Lung (tissue), 11 donors: ENCODE measurements at regions not wholly inside any gene's neighbourhood (a gene's known extent, or its start where the extent isn't known, plus 50 kb on each side); places are given as distances from the start of the nearest gene placed in this dataset.

Experiments used
- ATAC-seq: fragments of 200-7000 bp; cut with Tn5 transposase; one replicate; pipeline ENCODE4 v1.9.1; 2020; ENCODE audit warnings: moderate number of reproducible peaks; ENCODE audit not compliant: insufficient read depth, low FRiP score
- DNase-seq, 3 donors: peaks; one replicate each; pipeline ENCODE4 v3.0.0-alpha.2; 2013 to 2017
- H3K27ac ChIP-seq, 2 donors: one replicate each; pipeline ENCODE4 v1.5.1; 2013; ENCODE audit warnings: mild to moderate bottlenecking in 2 of 2, moderate library complexity in 2 of 2, control low read depth in 1 of 2, inconsistent platforms in 1 of 2, low read depth in 1 of 2, low read length in 1 of 2
- H3K27me3 ChIP-seq, 3 donors: one replicate each; pipeline ENCODE4 v1.5.1; 2013; ENCODE audit warnings: low read length in 2 of 3; ENCODE audit not compliant: control insufficient read depth in 3 of 3, insufficient read depth in 3 of 3
- H3K36me3 ChIP-seq, 4 donors: one replicate each; pipeline ENCODE4 v1.5.1; 2013; ENCODE audit warnings: low read length in 4 of 4, mild to moderate bottlenecking in 1 of 4, moderate library complexity in 1 of 4; ENCODE audit not compliant: control insufficient read depth in 4 of 4, insufficient read depth in 4 of 4
- H3K4me1 ChIP-seq, 5 donors: one replicate each; pipeline ENCODE4 v1.5.1; 2013; ENCODE audit warnings: low read length in 5 of 5, mild to moderate bottlenecking in 2 of 5, moderate library complexity in 1 of 5; ENCODE audit not compliant: control insufficient read depth in 5 of 5, insufficient read depth in 5 of 5
- H3K4me3 ChIP-seq: one replicate; pipeline ENCODE4 v1.5.1; 2013; ENCODE audit warnings: mild to moderate bottlenecking, control low read depth, moderate library complexity
- H3K9ac ChIP-seq, 2 donors: one replicate each; pipeline ENCODE4 v1.5.1; 2013; ENCODE audit warnings: low read length in 2 of 2, control low read depth in 1 of 2; ENCODE audit not compliant: insufficient read depth in 1 of 2
- H3K9me3 ChIP-seq, 4 donors: one replicate each; pipeline ENCODE4 v1.5.1; 2013; ENCODE audit warnings: low read length in 3 of 4, mild to moderate bottlenecking in 1 of 4, moderate library complexity in 1 of 4; ENCODE audit not compliant: control insufficient read depth in 4 of 4, insufficient read depth in 3 of 4
- WGBS, 2 donors: extraction: QIAGEN DNeasy Blood & Tissue Kit; methylation state at CpG; one replicate each; pipeline ENCODE4 v1.1.7; 2013; 5-methylcytosine and 5-hydroxymethylcytosine counted together
- TF ChIP-seq, protein P1 (sequence below): IDR thresholded peaks from 2 replicates; pipeline ENCODE4 v1.5.1; 2012; ENCODE audit warnings: mild to moderate bottlenecking; ENCODE audit errors: control extremely low read depth, extremely low read depth
- donor health status: control.
- donor health status: control.
- donor health status: Bipolar disorder and iron deficiency.
- donor health status: healthy.
- donor health status: DM: yes; HTN: yes; CAD: no.

DNA sequence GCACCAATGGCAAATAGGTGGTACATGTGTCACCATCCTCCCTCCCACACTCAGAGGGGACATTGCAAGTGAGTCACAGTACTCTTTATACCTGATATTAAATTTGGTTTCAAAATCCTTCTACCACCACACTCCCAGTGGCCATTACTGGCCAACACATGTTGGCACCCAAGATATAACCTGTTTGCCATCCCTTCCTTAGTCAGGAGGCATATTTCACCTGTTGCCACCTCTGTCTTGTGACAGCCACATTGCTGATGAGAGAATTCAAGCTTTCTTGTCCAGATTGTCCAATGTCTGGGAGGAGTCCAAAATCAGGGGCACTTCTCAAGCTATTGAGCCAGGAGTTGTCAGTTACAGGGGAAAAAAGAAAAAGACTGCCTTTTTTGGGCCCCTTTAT lies 80.2 kb upstream of the WWC1 start:
- H3K27me3 ChIP-seq, result no peaks in the 10 kb centered on the region
- no peak for DNase-seq
- H3K36me3 ChIP-seq, result peaks cover 0 to 4% (median 2%) of the 10 kb centered on the region in 4 donors

DNA sequence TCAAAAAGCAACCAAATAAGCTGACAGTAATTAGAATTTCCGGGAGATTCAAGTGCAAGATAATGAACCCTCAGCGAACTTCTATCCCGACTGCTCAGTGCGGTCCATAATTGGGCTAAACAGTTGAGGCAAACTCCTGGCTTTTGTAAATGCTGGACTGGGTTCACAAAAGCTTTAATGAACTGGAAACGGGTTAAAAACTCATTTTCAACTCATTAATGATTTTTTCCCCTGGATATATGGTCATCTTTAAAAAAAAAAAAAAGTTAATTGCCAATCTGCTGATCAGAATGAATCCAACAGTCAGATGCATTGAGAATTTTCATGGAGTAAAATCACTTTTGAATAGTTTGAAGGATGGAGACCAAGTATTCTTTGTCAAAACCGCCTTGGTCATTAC lies 79.5 kb upstream of the WWC1 start:
- no peaks in the 10 kb centered on the region for H3K9me3 ChIP-seq
- ATAC-seq (no peak), DNase-seq (peak in 2 of 3 donors; percentile 21 to 49)
- H3K4me1 ChIP-seq, result peaks cover 0 to 16% (median 0%) of the 10 kb centered on the region in 5 donors
- no peak overlapping the region for H3K27ac ChIP-seq
- no peak overlapping the region for H3K9ac ChIP-seq
- H3K36me3 ChIP-seq, result peaks cover 0 to 4% (median 2%) of the 10 kb centered on the region in 4 donors
- 91 to 93% methylated on average over 6 of the region's 6 CpGs for WGBS, 2 donors
- TF ChIP-seq, protein P1, sequence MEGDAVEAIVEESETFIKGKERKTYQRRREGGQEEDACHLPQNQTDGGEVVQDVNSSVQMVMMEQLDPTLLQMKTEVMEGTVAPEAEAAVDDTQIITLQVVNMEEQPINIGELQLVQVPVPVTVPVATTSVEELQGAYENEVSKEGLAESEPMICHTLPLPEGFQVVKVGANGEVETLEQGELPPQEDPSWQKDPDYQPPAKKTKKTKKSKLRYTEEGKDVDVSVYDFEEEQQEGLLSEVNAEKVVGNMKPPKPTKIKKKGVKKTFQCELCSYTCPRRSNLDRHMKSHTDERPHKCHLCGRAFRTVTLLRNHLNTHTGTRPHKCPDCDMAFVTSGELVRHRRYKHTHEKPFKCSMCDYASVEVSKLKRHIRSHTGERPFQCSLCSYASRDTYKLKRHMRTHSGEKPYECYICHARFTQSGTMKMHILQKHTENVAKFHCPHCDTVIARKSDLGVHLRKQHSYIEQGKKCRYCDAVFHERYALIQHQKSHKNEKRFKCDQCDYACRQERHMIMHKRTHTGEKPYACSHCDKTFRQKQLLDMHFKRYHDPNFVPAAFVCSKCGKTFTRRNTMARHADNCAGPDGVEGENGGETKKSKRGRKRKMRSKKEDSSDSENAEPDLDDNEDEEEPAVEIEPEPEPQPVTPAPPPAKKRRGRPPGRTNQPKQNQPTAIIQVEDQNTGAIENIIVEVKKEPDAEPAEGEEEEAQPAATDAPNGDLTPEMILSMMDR, result no peak
- no peaks in the 10 kb centered on the region for H3K27me3 ChIP-seq
- H3K4me3 ChIP-seq, result no peak overlapping the region

More for the DNA sequence above, 80.2 kb upstream of the WWC1 start:
- ATAC-seq, result no peak
- TF ChIP-seq, protein P1, result no peak
- H3K4me3 ChIP-seq, result no peak overlapping the region
- H3K9me3 ChIP-seq, result no peaks in the 10 kb centered on the region
- H3K27ac ChIP-seq, result no peak overlapping the region
- no peak overlapping the region for H3K9ac ChIP-seq
- peaks cover 0 to 16% (median 0%) of the 10 kb centered on the region in 5 donors for H3K4me1 ChIP-seq

DNA sequence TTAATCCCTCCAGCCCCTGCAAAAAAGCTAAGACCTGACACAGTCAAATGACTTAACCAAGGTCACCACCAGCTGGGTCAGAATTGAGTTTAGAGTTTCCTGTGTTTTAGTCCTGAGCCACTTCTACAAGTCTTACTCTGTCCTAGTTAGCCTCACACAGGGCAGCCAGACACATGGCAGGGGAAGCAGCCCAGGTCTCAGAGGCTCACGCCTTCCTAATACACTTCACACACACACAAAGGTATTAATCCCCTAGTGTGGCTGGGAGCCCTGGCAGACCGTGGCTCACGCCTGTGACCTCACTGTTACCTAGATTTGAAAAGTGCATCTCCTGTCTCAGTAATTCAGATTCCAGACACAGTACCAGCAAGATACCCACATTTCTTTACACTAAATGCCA lies 77.4 kb upstream of the WWC1 start:
- 92 to 100% methylated on average over 3 of the region's 3 CpGs for WGBS, 2 donors
- TF ChIP-seq, protein P1, result no peak
- no peak overlapping the region for H3K27ac ChIP-seq

DNA sequence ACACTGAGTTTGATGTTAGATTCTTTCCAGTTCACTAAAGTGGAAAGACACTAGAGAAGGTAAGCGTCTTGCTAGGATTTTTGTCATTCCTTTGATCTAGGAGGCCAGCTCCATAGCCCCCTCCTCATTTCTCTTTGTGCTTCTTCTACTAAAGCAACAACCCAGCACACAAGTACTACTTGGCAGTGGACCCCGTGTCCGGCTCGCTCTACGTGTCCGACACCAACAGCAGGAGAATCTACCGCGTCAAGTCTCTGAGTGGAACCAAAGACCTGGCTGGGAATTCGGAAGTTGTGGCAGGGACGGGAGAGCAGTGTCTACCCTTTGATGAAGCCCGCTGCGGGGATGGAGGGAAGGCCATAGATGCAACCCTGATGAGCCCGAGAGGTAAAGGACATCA lies 76.6 kb upstream of the WWC1 start:
- Histone ChIP-seq H3K4me3 (no peak overlapping the region), H3K9me3 (no peaks in the 10 kb centered on the region), H3K36me3 (peaks cover 0 to 5% (median 4%) of the 10 kb centered on the region in 4 donors), H3K9ac (no peak overlapping the region), H3K4me1 (peaks cover 0 to 14% (median 3%) of the 10 kb centered on the region in 5 donors), H3K27me3 (no peaks in the 10 kb centered on the region), H3K27ac (no peak overlapping the region)
- TF ChIP-seq, protein P1, result no peak
- ATAC-seq (no peak), DNase-seq (no peak)
- WGBS, 2 donors, result 89 to 94% methylated on average over 13 of the region's 13 CpGs

More for the DNA sequence above, 77.4 kb upstream of the WWC1 start:
- Histone ChIP-seq H3K9ac (no peak overlapping the region), H3K27me3 (no peaks in the 10 kb centered on the region), H3K36me3 (peaks cover 0 to 5% (median 4%) of the 10 kb centered on the region in 4 donors), H3K4me3 (no peak overlapping the region), H3K4me1 (peaks cover 0 to 16% (median 0%) of the 10 kb centered on the region in 5 donors), H3K9me3 (no peaks in the 10 kb centered on the region)
- DNase-seq (no peak), ATAC-seq (no peak)
